GM12878 (cell line): ENCODE measurements at regions not wholly inside any gene's neighbourhood (a gene's known extent, or its start where the extent isn't known, plus 50 kb on each side); places are given as distances from the start of the nearest gene placed in this dataset.

Source experiments
- ATAC-seq: fragments of 200-7000 bp; cut with Tn5 transposase; 3 replicates; pipeline ENCODE4 v1.9.1; 2020; ENCODE audit warnings: mild to moderate bottlenecking, moderate library complexity
- BruUV-seq: library from RNA; stranded (reverse); fragments of 400-500 nt; replicated peaks from 2 replicates; lab custom pipeline; 2021; lab: Mats Ljungman, UMichigan
- CTCF ChIA-PET: fragments of 300-600 bp; sonication (Branson Sonifier 250); formaldehyde crosslinking; extraction: SDS; loops from one replicate; lab custom pipeline; 2021; ENCODE audit warnings: inconsistent platforms; lab: Yijun Ruan, JAX
- POLR2A ChIA-PET: fragments of 350-600 bp; formaldehyde crosslinking; extraction: SDS; loops from one replicate; lab custom pipeline; 2021; ENCODE audit warnings: inconsistent platforms; lab: Charles Lee
- RAD21 ChIA-PET: fragments of 300-600 bp; sonication (Branson Sonifier 250); formaldehyde crosslinking; loops from one replicate; lab custom pipeline; 2023; ENCODE audit warnings: antibody characterized with exemption; ENCODE audit not compliant: unreplicated experiment; lab: Charles Lee
- SMC1A ChIA-PET: fragments of 300-600 bp; sonication (Branson Sonifier 250); formaldehyde crosslinking; loops from one replicate; lab custom pipeline; 2023; ENCODE audit not compliant: unreplicated experiment, uncharacterized antibody; lab: Charles Lee
- DNase-seq: peaks from one replicate; pipeline ENCODE4 v3.0.0-alpha.2; 2011; ENCODE audit warnings: low read depth, low spot score
- FAIRE-seq: peaks from 3 replicates; lab custom pipeline; 2011; peaks lifted over from hg19 to GRCh38; lab: Jason Lieb, UNC
- H2AFZ ChIP-seq: 2 replicates; pipeline ENCODE4 v1.6.0; 2011; ENCODE audit warnings: low read depth, low read length, control low read depth; ENCODE audit not compliant: control insufficient read depth
- H3K27ac ChIP-seq: 2 replicates; pipeline ENCODE4 v1.5.1; 2011; ENCODE audit warnings: control low read depth; ENCODE audit not compliant: control insufficient read depth, insufficient read depth
- H3K27me3 ChIP-seq, 2 experiments: replicated peaks in 1 of 2; 2 replicates each; pipeline versions ENCODE4 v1.6.0 to v1.6.1; 2011; ENCODE audit warnings: low read length in 1 of 2; ENCODE audit not compliant: control insufficient read depth in 2 of 2, insufficient read depth in 2 of 2
- H3K36me3 ChIP-seq, 2 experiments: 2 replicates each; pipeline ENCODE4 v1.5.1; 2011; ENCODE audit warnings: low read length in 1 of 2; ENCODE audit not compliant: control insufficient read depth in 2 of 2, insufficient read depth in 2 of 2
- H3K4me1 ChIP-seq: 2 replicates; pipeline ENCODE4 v1.6.1; 2011; ENCODE audit warnings: mild to moderate bottlenecking, low read length, moderate library complexity, mixed read lengths; ENCODE audit not compliant: control insufficient read depth, insufficient read depth
- H3K4me2 ChIP-seq: 2 replicates; pipeline ENCODE4 v1.6.0; 2011; ENCODE audit warnings: control low read depth; ENCODE audit not compliant: control insufficient read depth, insufficient read depth
- H3K4me3 ChIP-seq: fragments of 200-600 bp; sonication (generic); 2 replicates; pipeline ENCODE4 v1.5.1; 2016
- H3K79me2 ChIP-seq: 2 replicates; pipeline ENCODE4 v1.6.0; 2011; ENCODE audit warnings: low read length; ENCODE audit not compliant: control insufficient read depth, insufficient read depth
- H3K9ac ChIP-seq: 2 replicates; pipeline ENCODE4 v1.8.0; 2011; ENCODE audit warnings: low read length, control low read depth, mixed read lengths; ENCODE audit not compliant: control insufficient read depth, insufficient read depth
- H3K9me3 ChIP-seq: replicated peaks from 3 replicates; pipeline ENCODE4 v1.5.1; 2011; ENCODE audit warnings: mild to moderate bottlenecking, low read length; ENCODE audit not compliant: control insufficient read depth, insufficient read depth
- H4K20me1 ChIP-seq: 2 replicates; pipeline ENCODE4 v1.6.0; 2011; ENCODE audit not compliant: control insufficient read depth, insufficient read depth
- PAX5 ChIP-seq: IDR thresholded peaks from 2 replicates; pipeline ENCODE4 v1.6.1; 2011; ENCODE audit warnings: low read depth, low read length, borderline replicate concordance
- RAD21 ChIP-seq: IDR thresholded peaks from 2 replicates; pipeline ENCODE4 v1.6.1; 2011; ENCODE audit warnings: mild to moderate bottlenecking, low read depth, low read length, moderate library complexity; ENCODE audit not compliant: insufficient read depth
- RUNX3 ChIP-seq: IDR thresholded peaks from 2 replicates; pipeline ENCODE4 v1.6.1; 2012; ENCODE audit warnings: low read length, inconsistent platforms
- WGBS: methylation state at CpG from one replicate; pipeline ENCODE4 v1.1.6; 2016; ENCODE audit warnings: low lambda C conversion rate; ENCODE audit not compliant: insufficient replicate concordance, insufficient coverage; ENCODE audit errors: missing lambda C conversion rate; 5-methylcytosine and 5-hydroxymethylcytosine counted together
- in situ Hi-C: fragments of 300-500 bp; cut with MboI; formaldehyde crosslinking; loops from 9 replicates; pipeline ENCODE4 v1.14.3; 2018; ENCODE audit warnings: mixed read lengths
- intact Hi-C: fragments of 100-400 bp; cut with micrococcal nuclease; formaldehyde crosslinking; loops from one replicate; pipeline ENCODE4 v1.14.2; 2022; ENCODE audit not compliant: unreplicated experiment

- Histone ChIP-seq H3K4me2 (no peak overlapping the region), H3K79me2 (no peaks in the 10 kb centered on the region), H4K20me1 (no peaks in the 10 kb centered on the region), H3K9me3 (no peaks in the 10 kb centered on the region), H2AFZ (no peak overlapping the region), H3K27me3 (no peaks in the 10 kb centered on the region), H3K9ac (no peak overlapping the region), H3K4me3 (no peak overlapping the region), H3K4me1 (peaks cover 7% of the 10 kb centered on the region; the same call in 1 of the 2 replicates), H3K27ac (no peak overlapping the region), H3K36me3 (no peaks in the 10 kb centered on the region)
- ChIA-PET RAD21 (no interaction called here), SMC1A (interaction anchor here (1.2 to 1.9 kb wide), 3 partner anchors 10 to 41 kb away, joined by 3 to 13 read pairs (median 3); no protein-coding TSS in a partner anchor), POLR2A (no interaction called here), CTCF (interaction anchor here (2.3 kb wide), 1 partner anchor 11 kb away, joined by 8 read pairs; no protein-coding TSS in a partner anchor)
- in situ Hi-C loops (no loop called here), intact Hi-C loops (no loop called here)
- no peak for ATAC-seq
- no peak for TF ChIP-seq PAX5
- 74% methylated on average over 10 of the region's 10 CpGs for WGBS
- FAIRE-seq = no peak
- no TSS peak for BruUV-seq
- DNase-seq = no peak
Measured at GRCh38 chr17:72304859-72305258, 184.0 kb downstream of the SOX9 start.

GRCh38 chr17:72305472-72305871 lies 184.7 kb downstream of the SOX9 start:
- Histone ChIP-seq H3K9me3 (no peaks in the 10 kb centered on the region), H3K36me3 (no peaks in the 10 kb centered on the region), H3K4me3 (no peak overlapping the region), H3K27me3 (no peaks in the 10 kb centered on the region), H3K27ac (no peak overlapping the region), H3K79me2 (no peaks in the 10 kb centered on the region), H2AFZ (peak overlapping the region; percentile 15), H3K4me1 (peaks cover 14% of the 10 kb centered on the region), H4K20me1 (no peaks in the 10 kb centered on the region), H3K9ac (no peak overlapping the region), H3K4me2 (no peak overlapping the region)
- intact Hi-C loops = no loop called here
- no peak for TF ChIP-seq RAD21
- peak; percentile 33; the same call in 1 of the 2 replicates for TF ChIP-seq RUNX3
- POLR2A ChIA-PET = no interaction called here
- SMC1A ChIA-PET = interaction anchor here (1.2 to 1.9 kb wide), 3 partner anchors 10 to 41 kb away, joined by 3 to 13 read pairs (median 3); no protein-coding TSS in a partner anchor
- CTCF ChIA-PET = interaction anchor here (2.3 kb wide), 1 partner anchor 10 kb away, joined by 8 read pairs; no protein-coding TSS in a partner anchor
- ATAC-seq = no peak
- WGBS = 23% methylated on average over 6 of the region's 6 CpGs
- no peak for DNase-seq
- no TSS peak for BruUV-seq
- RAD21 ChIA-PET = no interaction called here
- in situ Hi-C loops = no loop called here
- no peak for FAIRE-seq
